ENCODE measurements at regions not wholly inside any gene's neighbourhood (a gene's known extent, or its start where the extent isn't known, plus 50 kb on each side); places are given as distances from the start of the nearest gene placed in this dataset.

DNA sequence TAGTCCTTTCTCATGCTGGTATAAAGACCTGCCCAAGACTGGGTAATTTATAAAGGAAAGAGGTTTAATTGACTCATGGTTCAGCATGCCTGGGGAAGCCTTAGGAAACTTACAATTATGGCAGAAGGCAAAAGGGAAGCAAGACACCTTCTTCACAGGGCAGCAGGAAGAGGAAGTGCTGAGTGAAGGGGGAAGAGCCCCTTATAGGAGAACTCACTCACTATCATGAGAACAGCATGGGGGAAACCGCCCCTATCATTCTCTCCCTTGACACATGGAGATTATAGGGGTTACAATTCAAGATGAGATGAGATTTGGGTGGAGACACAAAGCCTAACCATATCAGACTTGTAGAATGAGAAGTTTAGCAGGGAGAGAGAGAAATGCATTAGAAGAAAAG lies 373.3 kb upstream of the DIAPH2 start:
- no peak for TF ChIP-seq POLR2A (IDR thresholded peaks at IDR 0.05)
- TF ChIP-seq, protein P1, sequence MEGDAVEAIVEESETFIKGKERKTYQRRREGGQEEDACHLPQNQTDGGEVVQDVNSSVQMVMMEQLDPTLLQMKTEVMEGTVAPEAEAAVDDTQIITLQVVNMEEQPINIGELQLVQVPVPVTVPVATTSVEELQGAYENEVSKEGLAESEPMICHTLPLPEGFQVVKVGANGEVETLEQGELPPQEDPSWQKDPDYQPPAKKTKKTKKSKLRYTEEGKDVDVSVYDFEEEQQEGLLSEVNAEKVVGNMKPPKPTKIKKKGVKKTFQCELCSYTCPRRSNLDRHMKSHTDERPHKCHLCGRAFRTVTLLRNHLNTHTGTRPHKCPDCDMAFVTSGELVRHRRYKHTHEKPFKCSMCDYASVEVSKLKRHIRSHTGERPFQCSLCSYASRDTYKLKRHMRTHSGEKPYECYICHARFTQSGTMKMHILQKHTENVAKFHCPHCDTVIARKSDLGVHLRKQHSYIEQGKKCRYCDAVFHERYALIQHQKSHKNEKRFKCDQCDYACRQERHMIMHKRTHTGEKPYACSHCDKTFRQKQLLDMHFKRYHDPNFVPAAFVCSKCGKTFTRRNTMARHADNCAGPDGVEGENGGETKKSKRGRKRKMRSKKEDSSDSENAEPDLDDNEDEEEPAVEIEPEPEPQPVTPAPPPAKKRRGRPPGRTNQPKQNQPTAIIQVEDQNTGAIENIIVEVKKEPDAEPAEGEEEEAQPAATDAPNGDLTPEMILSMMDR (IDR thresholded peaks at IDR 0.05), result no peak
- no peak for TF ChIP-seq POLR2AphosphoS5 (IDR thresholded peaks at IDR 0.05)

Data from breast epithelium (tissue), 3 donors.